ENCODE measurements at regions not wholly inside any gene's neighbourhood (a gene's known extent, or its start where the extent isn't known, plus 50 kb on each side); places are given as distances from the start of the nearest gene placed in this dataset.

- TF ChIP-seq REST (IDR thresholded peaks at IDR 0.05; ENCODE audit: low read depth) (no peak), TAF1 (IDR thresholded peaks at IDR 0.05; ENCODE audit: low read depth) (no peak), MAX (IDR thresholded peaks at IDR 0.05) (no peak), NFIC (IDR thresholded peaks at IDR 0.05) (no peak), EGR1 (IDR thresholded peaks at IDR 0.05) (no peak), YY1 (IDR thresholded peaks at IDR 0.05; ENCODE audit: low read depth) (no peak), RAD21 (IDR thresholded peaks at IDR 0.05; ENCODE audit: low read depth) (no peak), EP300 (IDR thresholded peaks at IDR 0.05; ENCODE audit: borderline replicate concordance) (no peak), TCF12 (IDR thresholded peaks at IDR 0.05; ENCODE audit: low read depth) (no peak), FOXM1 (IDR thresholded peaks at IDR 0.05; ENCODE audit: borderline replicate concordance, low read depth) (no peak), ZBTB7A (IDR thresholded peaks at IDR 0.05; ENCODE audit: low read depth) (no peak), USF1 (IDR thresholded peaks at IDR 0.05) (no peak), CEBPB (IDR thresholded peaks at IDR 0.05) (no peak), CREB1 (IDR thresholded peaks at IDR 0.05; ENCODE audit: low read depth) (no peak), TEAD4 (IDR thresholded peaks at IDR 0.05) (no peak)
These were observed 950.6 kb upstream of the LRATD1 start for GRCh38 chr2:13681936-13682335.

GRCh38 chr2:13682540-13683272 is 949.8 kb upstream of the LRATD1 start:
- TF ChIP-seq CREB1 (IDR thresholded peaks at IDR 0.05; ENCODE audit: low read depth) (no peak), TAF1 (IDR thresholded peaks at IDR 0.05; ENCODE audit: low read depth) (no peak), EP300 (IDR thresholded peaks at IDR 0.05; ENCODE audit: borderline replicate concordance) (no peak), FOXM1 (IDR thresholded peaks at IDR 0.05; ENCODE audit: borderline replicate concordance, low read depth) (no peak), NFIC (IDR thresholded peaks at IDR 0.05) (no peak), RAD21 (IDR thresholded peaks at IDR 0.05; ENCODE audit: low read depth) (no peak), USF1 (IDR thresholded peaks at IDR 0.05) (no peak), TEAD4 (IDR thresholded peaks at IDR 0.05) (no peak), MAX (IDR thresholded peaks at IDR 0.05) (no peak), REST (IDR thresholded peaks at IDR 0.05; ENCODE audit: low read depth) (no peak)

- no peak for TF ChIP-seq USF1 (IDR thresholded peaks at IDR 0.05)
- TF ChIP-seq ZBTB7A (IDR thresholded peaks at IDR 0.05; ENCODE audit: low read depth): no peak
- TF ChIP-seq FOXM1 (IDR thresholded peaks at IDR 0.05; ENCODE audit: borderline replicate concordance, low read depth): no peak
- TF ChIP-seq EP300 (IDR thresholded peaks at IDR 0.05; ENCODE audit: borderline replicate concordance): no peak
- TF ChIP-seq MAX (IDR thresholded peaks at IDR 0.05): no peak
- no peak for TF ChIP-seq CEBPB (IDR thresholded peaks at IDR 0.05)
- TF ChIP-seq RAD21 (IDR thresholded peaks at IDR 0.05; ENCODE audit: low read depth): no peak
- no peak for TF ChIP-seq EGR1 (IDR thresholded peaks at IDR 0.05)
- TF ChIP-seq NFIC (IDR thresholded peaks at IDR 0.05): no peak
- TF ChIP-seq CREB1 (IDR thresholded peaks at IDR 0.05; ENCODE audit: low read depth): no peak
- no peak for TF ChIP-seq YY1 (IDR thresholded peaks at IDR 0.05; ENCODE audit: low read depth)
- no peak for TF ChIP-seq TAF1 (IDR thresholded peaks at IDR 0.05; ENCODE audit: low read depth)
- TF ChIP-seq TCF12 (IDR thresholded peaks at IDR 0.05; ENCODE audit: low read depth): no peak
- no peak for TF ChIP-seq REST (IDR thresholded peaks at IDR 0.05; ENCODE audit: low read depth)
- no peak for TF ChIP-seq TEAD4 (IDR thresholded peaks at IDR 0.05)
These were observed 946.3 kb upstream of the LRATD1 start for GRCh38 chr2:13686262-13686661.

Measured in Ishikawa (cell line).